Stimulated activated CD4-positive, alpha-beta T cell treated with anti-CD3 and anti-CD28 coated beads, Interleukin-4, amount 100 ng/mL, for 4 hours (primary cell): ENCODE measurements at regions not wholly inside any gene's neighbourhood (a gene's known extent, or its start where the extent isn't known, plus 50 kb on each side); places are given as distances from the start of the nearest gene placed in this dataset.

ENCODE experiments used
- DNase-seq, 2 experiments: peaks; one replicate each; pipeline ENCODE4 v3.0.0-alpha.2; 2020

GRCh38 chr3:170643831-170644230 lies 58.0 kb upstream of the SLC7A14 start:
- DNase-seq, result no peak

DNA sequence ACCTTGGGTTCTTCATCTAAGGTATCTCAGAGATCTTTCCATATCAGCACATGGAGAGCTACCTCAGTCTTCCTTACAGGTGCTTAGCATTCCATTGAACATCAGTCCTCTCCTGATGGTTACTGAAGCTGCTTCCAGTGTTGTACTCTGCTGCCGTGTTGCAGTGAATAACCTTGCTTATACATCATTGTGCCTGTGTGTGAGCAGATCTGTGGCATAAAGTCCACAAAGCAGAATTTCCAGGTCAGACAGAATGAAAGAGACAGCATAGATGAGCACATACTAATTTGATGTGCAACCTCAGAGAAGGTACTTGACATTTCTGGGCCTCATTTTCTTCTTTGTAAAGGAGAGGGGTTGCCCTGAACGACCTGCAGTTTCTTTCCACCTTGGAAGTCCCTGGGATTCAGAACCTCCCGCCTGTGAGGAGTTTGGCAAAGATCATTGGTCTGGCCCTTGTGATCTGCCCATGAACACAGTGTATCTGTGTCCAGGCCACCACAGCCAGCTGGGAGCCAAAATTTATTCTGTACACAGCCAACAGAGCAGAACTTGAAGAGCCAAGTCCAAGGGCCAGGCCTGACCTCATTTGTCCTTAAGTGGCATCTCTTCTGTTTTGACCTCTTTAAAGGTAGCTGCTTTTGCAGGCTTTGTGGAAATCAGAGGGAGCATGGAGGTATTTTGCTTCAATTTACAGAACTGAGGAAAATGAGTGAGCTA lies 57.2 kb upstream of the SLC7A14 start:
- no peak for DNase-seq

DNA sequence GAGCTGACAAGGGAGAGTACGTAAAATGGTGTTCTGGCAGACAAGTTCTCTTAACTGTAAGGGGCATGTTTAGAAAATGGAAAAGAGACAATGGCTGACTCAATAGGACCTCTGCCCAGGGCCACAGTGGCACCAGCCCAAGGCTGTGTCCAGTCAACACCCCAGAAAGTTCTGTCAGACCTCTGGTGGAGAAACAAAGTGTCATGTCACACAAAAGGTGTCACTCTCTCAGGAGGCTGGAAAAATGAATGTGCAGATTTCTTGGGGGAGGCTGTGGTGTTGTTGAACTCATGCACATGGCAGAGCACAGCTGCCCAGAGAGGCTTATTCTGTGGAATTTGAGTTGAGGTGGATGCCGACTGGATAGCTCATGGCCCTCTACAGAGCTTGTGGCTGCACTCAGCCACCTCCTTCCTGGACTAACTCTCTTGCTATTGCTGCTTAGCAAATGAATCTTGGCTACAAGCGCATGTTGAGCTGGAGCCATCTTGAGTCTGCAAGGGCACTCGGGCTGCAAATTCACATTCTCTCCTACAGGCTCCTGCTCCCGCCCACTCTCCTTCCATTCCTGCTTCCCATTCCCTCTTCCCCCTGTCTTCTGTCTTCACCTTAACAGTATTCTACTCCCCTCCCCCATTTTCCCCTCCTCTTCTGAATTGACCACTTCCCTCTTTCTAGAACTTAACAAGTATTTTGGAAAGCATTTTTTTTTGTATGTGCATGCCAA lies 55.8 kb upstream of the SLC7A14 start:
- no peak for DNase-seq

DNA sequence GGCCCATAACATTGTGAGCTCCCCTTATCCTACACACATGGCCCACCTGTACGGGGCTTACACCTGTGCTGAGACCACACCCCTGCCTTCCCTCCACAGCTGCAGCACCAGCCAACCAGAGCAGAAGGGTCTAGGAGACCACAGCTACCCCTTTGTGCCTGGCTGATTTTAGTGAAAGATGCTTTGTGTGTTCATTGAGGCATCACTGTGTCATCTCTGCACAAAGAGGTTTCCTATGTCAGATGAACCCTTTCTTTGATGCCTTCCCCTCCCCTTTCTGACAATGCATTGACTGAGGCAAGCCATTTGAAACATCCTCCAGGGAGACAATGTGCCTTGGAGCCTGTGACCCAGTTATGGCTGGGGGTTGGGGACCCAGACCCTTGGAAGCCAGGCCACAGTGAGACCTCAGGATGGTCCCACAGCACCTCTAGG lies 54.9 kb upstream of the SLC7A14 start:
- DNase-seq, result no peak

DNA sequence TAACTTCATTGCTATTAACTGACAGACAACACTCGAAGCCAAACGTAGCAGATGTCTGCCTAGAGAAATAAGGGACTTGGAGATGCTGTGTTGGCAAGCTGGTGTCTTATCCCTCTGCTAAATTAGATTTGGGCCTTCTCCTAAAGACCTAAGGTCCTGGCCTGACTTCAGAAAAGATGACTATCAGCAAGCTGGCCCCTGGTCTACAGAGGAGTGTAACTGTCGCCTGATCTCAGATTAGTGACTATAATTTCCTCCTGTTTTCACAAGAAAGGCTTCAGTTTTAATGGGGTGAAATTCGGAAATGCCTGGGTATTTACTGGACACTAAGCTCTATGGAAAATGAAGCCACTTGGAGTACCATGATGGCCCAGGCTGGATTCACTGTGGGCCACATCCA lies 53.1 kb upstream of the SLC7A14 start:
- no peak for DNase-seq

DNA sequence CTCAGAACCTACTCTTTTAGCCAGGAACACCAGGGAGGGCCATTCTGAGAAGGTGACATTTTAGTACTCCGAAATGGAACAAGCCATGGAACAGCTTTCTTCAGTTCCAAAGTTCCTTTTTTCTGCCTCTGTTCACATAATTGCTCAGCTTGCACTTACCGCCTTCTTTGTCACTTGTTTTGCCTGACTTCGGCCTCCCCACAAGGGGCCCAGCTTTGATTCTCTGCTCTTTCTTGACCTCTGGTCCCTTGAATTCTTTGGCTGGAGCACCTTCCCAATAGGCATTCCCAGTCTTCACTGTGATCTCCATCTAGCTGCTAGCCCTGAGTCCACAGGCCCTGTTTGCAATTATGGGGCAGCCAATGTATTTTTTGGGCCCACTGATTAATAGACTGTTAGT lies 51.4 kb upstream of the SLC7A14 start:
- DNase-seq, result no peak

- no peak for DNase-seq
Measured at GRCh38 chr3:170636400-170636973, 50.6 kb upstream of the SLC7A14 start.
